GOT3 (cell line): ENCODE measurements at regions not wholly inside any gene's neighbourhood (a gene's known extent, or its start where the extent isn't known, plus 50 kb on each side); places are given as distances from the start of the nearest gene placed in this dataset.

Experiments used
- DNase-seq: peaks from one replicate; lab custom pipeline; 2025; ENCODE audit warnings: mixed read lengths; lab: John Stamatoyannopoulos, UW

- no peak for DNase-seq
These were observed 56.4 kb upstream of the FAM20C start for GRCh38 chr7:135731-136645.

- no peak for DNase-seq
These were observed 55.1 kb upstream of the FAM20C start for GRCh38 chr7:137094-137891.

DNA sequence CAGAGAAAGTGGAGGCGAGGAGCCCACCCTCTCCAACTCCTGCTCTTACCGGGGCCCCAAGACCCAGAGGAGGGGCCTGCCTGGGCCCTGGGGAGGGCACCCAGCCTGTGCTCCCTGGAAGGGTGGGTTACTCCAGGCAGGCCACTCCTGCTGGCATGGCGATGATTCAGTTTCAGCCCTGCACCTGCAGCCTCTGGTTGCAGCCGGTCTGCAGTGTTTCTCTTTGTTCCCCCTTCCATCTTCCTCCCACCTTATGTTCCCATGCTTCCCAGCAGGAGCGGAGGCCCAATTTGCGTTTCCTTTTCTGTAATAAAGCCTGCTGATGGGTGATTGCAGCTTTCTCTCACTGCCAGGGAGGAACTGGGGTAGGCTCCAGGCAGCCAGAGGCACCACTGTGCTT, 53.2 kb upstream of the FAM20C start:
- DNase-seq: no peak

- DNase-seq: no peak
These were observed 52.7 kb upstream of the FAM20C start for GRCh38 chr7:139561-140243.

DNA sequence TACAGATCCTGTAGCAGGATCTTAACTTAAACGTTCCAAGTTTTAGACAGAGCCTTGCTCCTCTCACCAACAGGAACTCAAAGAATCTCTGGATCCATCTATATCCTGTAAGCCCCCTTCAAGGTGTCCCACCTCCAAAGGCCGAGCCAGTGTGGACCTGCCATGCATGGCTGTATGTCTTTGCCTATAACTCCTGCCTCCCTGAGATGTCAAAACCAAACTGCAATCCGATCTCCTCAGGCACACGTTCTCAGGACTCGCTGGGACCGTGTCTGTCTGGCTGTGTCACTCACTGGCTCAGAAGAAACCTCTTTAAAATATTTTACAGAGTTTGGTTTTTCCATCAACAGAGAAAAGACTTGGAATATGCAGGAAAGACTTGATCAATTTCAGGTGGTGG, 51.4 kb upstream of the FAM20C start:
- no peak for DNase-seq

- DNase-seq: no peak
These were observed 50.0 kb upstream of the FAM20C start for GRCh38 chr7:142248-142941.
